MV-4-11 (cell line): ENCODE measurements at regions not wholly inside any gene's neighbourhood (a gene's known extent, or its start where the extent isn't known, plus 50 kb on each side); places are given as distances from the start of the nearest gene placed in this dataset.

ENCODE experiments used
- DNase-seq: peaks from one replicate; lab custom pipeline; 2025; lab: John Stamatoyannopoulos, UW

GRCh38 chr2:46239175-46239846, 57.9 kb upstream of the EPAS1 start:
- peak; percentile 12 for DNase-seq

DNA sequence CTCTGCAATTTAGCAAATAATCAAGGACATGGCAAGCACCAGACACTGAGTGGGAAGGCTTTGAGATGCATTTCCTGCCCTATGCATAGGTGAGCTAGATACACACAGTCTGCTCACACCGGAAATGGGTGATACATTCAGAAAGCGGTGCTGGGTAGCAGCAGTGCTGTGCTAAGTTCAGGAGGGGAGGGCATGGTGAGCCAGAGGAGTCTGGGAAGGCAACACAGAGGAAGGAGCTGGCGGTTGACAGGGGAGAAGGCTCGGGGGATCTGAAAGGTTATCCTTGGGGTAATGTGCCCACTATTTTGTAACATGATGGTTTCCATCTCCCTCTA, 57.4 kb upstream of the EPAS1 start:
- DNase-seq: no peak

DNA sequence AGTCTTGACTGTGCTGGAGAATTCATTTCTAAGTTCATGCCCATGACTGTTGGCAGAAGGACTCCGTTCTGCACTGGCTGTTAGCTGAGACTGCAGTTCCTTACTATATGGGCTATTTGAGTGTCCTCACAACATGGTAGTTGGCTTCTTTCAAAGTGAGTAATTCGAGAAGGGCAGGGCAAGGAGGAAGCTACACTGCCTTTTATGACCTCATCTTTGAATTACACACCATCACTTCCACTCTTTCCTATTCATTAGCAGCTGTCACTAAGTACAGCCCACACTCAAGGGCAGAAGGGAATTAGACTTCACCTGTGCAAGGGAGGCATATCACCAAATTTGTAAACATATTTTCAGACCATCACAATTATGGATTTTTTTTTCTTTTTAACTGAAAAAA, 55.9 kb upstream of the EPAS1 start:
- peak; percentile 44 for DNase-seq

- DNase-seq: no peak
These were observed 51.3 kb upstream of the EPAS1 start for GRCh38 chr2:46245869-46246268.

DNA sequence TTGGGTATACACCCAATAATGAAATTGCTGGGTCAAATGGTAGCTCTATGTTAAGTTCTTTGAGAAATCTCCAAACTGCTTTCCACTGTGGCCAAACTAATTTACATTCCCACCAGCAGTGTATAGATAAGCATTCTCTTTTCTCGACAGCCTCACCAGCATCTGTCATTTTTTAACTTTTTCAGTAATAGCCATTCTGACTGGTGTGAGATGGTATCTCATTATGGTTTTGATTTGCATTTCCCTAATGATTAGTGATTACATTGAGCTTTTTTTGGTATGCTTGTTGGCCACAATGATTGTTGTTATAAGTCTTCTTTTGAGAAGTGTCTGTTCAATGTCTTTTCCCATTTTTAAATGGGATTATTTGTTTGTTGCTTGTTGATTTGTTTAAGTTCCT, 50.4 kb upstream of the EPAS1 start:
- DNase-seq: no peak
